Endometrial microvascular endothelial cells (primary cell): ENCODE measurements at regions not wholly inside any gene's neighbourhood (a gene's known extent, or its start where the extent isn't known, plus 50 kb on each side); places are given as distances from the start of the nearest gene placed in this dataset.

Experiments used
- in situ Hi-C: cut with HindIII; loops from 2 replicates; pipeline ENCODE4 v1.10.0; 2017; ENCODE audit warnings: low sequenced_read_pairs, low pct_unique_long_range_greater_than_20kb; ENCODE audit errors: inconsistent ontology term

DNA sequence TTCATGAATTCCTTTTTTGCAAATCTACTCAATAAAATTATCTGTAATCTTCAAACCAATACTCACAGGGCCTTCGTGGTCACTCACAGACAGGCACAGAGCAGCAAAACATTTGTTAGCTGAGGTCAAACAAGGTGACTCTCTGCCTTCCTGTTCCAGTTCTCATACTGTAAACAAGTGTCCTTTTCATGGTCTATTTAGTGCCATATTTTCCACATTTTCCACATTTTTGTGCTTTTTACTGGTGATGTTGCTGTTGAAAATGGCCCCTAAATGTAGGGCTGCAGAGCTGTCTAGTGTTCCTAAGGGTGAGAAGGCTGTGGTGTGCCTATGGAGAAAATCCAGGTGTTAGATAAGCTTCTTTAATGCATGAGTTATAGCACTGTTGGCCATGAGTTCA lies 133.1 kb upstream of the COL21A1 start:
- in situ Hi-C loops, result no loop called here

DNA sequence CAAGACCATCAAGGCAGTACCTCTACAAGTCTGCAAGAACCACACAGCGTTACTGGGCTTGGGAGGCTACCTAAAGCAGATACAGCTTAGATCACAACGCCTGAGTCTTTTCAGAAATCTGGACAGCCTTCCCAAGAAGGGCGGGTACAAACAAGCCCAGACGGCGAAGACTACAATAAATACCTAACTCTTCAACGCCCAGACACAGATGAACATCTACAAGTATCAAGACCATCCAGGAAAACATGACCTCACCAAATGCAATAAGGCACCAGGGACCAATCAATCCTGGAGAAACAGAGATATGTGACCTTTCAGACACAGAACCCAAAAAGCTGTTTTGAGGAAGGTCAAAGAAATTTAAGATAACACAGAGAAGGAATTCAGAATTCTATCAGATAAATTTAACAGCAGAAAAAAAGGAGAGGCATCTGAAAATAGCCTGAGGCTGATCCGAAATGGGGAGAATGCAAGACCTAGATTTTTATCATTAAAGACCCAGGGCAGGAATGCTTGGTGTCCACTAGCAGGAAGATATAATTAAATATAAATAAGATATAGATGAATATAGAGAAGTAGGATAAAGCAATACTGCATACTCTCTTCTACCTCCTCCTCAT lies 131.7 kb upstream of the COL21A1 start:
- in situ Hi-C loops, result no loop called here

- in situ Hi-C loops, result no loop called here
These were observed 131.1 kb upstream of the COL21A1 start for GRCh38 chr6:56378507-56378906.

- in situ Hi-C loops, result no loop called here
These were observed 129.9 kb upstream of the COL21A1 start for GRCh38 chr6:56377295-56377694.

GRCh38 chr6:56375806-56376205 lies 128.4 kb upstream of the COL21A1 start:
- in situ Hi-C loops, result no loop called here

- in situ Hi-C loops, result loop anchor here (25.0 kb wide), 2 partner anchors 162 to 237 kb away; no protein-coding TSS in a partner anchor
These were observed 127.5 kb upstream of the COL21A1 start for GRCh38 chr6:56374841-56375369.

DNA sequence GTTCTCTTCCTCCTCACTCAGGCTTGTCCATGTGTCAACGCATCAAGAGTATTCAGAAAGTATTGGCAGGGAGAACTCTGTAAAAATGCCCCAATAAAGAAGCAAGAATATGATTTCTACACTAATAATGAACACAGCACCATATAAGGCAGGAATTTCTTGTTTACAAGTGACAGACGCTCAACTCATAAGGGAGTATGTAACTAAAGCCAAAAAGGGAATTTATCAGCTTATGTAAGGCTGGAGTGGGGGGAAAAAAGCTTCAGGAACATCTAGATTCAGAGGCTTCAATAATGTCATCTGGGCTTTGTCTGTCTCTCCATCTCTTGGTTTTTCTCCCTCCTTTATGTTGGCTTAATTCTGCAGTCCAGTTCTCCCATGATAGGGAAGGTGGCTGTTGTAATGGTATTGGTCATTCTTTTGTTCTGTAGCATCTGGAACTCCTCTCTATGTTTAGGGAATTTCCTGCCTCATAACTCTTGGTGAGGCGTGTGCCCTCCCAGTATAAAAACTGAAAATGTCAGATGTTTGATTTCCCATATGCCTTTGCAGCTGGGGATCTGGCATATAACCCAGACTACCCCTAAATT lies 125.1 kb upstream of the COL21A1 start:
- in situ Hi-C loops, result loop anchor here (25.0 kb wide), 2 partner anchors 165 to 240 kb away; no protein-coding TSS in a partner anchor

- in situ Hi-C loops, result loop anchor here (25.0 kb wide), 2 partner anchors 167 to 242 kb away; no protein-coding TSS in a partner anchor
These were observed 123.3 kb upstream of the COL21A1 start for GRCh38 chr6:56370561-56371211.

GRCh38 chr6:56370127-56370540 lies 122.8 kb upstream of the COL21A1 start:
- in situ Hi-C loops, result loop anchor here (25.0 kb wide), 2 partner anchors 167 to 242 kb away; no protein-coding TSS in a partner anchor

- in situ Hi-C loops, result loop anchor here (25.0 kb wide), 2 partner anchors 169 to 244 kb away; no protein-coding TSS in a partner anchor
These were observed 121.1 kb upstream of the COL21A1 start for GRCh38 chr6:56368491-56368890.

DNA sequence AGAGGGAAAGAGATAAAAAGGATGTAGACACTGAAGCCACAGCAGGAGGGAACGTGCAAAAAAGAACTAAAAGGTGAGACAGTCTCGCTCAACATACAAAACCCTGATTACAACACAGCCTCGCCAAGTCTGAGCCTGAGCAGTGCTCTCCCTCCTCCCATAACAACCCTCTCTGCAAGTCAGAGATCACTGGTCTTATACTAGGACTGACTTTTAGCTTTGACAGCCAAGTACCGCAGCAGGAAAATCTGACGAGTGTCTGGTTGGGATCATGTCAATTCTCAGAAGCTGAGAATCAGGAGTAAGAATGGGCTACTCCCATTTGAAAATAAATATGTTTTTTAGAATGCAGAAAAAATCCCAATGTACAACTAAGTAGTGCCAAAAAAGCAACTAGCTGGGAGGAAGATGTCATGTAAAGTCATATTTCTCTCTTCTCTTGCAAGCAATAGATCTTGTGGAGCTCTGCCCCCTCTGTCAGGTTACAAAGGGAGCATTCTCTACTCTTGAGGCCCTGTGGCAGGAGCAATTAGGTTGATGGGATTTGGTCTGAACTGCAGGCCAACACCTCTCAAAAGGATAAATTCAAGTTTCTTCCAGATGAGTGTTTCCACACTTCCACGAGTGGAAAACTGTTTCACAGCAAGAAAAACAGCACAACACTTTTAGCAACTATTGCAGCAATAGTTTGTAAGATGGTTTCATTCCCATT lies 118.9 kb upstream of the COL21A1 start:
- in situ Hi-C loops, result loop anchor here (25.0 kb wide), 2 partner anchors 171 to 246 kb away; no protein-coding TSS in a partner anchor

DNA sequence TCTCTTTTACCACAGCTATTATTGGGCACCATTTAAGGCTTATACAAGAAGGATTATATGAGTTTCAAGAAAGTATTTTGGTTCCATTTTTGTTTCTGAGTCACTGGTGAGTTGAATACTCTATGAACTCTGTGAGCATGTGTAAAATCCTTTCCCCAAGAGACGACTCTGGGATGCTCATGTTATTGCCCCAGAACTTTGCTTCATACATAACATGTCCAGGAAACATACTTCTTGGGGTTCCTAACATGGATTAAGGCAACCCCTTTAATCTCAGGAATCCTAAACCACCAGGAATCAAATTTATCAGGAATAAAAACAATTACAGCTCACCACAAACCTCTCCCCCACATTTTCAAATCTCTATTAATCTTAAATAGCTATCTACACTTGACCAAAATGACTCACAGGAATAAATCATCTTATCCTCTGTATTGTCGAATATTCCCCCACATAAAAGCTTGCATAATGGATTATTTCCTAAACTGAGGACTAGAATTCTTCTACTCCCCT lies 117.5 kb upstream of the COL21A1 start:
- in situ Hi-C loops, result loop anchor here (25.0 kb wide), 2 partner anchors 172 to 247 kb away; no protein-coding TSS in a partner anchor

- in situ Hi-C loops, result loop anchor here (25.0 kb wide), 2 partner anchors 173 to 248 kb away; no protein-coding TSS in a partner anchor
These were observed 117.0 kb upstream of the COL21A1 start for GRCh38 chr6:56364431-56364826.

DNA sequence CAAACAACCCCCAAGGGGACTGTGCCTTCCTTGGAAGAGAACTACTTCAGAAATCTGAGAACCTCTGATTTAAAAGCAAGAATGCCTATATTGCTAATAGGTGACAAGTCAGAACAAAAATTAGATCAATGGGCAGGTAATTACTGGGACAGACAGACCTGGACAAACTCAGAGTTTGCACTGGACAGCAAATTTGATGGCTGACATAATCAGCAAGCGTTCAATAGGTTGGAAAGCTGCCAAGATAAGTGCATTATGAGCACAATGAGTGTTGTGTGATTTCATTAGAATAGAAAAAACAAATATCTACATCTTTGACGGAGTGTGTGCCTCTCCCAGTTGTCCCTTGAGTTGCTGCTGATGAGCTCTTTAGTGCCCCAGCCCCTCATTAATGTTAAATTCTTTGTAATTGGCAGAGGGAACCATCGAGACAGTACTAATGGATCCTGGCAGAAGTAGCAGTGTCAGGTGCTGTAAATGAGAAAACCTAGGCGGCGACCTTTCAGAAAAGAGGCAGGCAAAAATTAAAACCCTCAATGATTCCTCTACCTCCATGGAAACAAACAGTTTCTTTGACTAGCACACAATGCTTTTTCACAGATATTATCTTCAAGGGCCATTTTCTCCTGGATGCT lies 116.5 kb upstream of the COL21A1 start:
- in situ Hi-C loops, result loop anchor here (25.0 kb wide), 2 partner anchors 173 to 248 kb away; no protein-coding TSS in a partner anchor

DNA sequence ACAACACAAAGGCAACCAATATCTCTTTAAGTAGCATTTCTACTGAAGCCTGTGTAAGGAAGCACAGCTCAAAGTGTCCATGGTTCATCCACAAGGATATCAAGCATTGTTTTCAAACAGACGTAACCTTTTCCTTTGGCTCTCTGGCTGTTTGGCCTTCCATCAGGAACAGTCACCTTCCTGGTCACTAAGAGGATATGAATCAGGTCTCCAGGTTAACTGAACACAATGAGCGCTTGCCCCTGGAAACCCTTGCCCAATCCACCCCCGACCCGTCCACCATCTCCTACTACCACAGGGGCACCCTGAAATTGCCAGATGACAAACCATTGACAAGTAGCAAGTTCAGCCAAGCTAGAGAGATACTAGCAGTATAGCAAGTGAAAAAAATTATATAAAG lies 114.4 kb upstream of the COL21A1 start:
- in situ Hi-C loops, result loop anchor here (25.0 kb wide), 2 partner anchors 175 to 250 kb away; no protein-coding TSS in a partner anchor

GRCh38 chr6:56359201-56359899 lies 112.0 kb upstream of the COL21A1 start:
- in situ Hi-C loops, result loop anchor here (25.0 kb wide), 2 partner anchors 178 to 253 kb away; no protein-coding TSS in a partner anchor

GRCh38 chr6:56357616-56358373 lies 110.4 kb upstream of the COL21A1 start:
- in situ Hi-C loops, result loop anchor here (25.0 kb wide), 2 partner anchors 180 to 255 kb away; no protein-coding TSS in a partner anchor
